ENCODE measurements at regions not wholly inside any gene's neighbourhood (a gene's known extent, or its start where the extent isn't known, plus 50 kb on each side); places are given as distances from the start of the nearest gene placed in this dataset.

GRCh38 chr18:73879766-73880165 lies 267.9 kb downstream of the FBXO15 start:
- no peaks in the 10 kb centered on the region for H3K4me1 ChIP-seq
- no peak for TF ChIP-seq POLR2A (IDR thresholded peaks at IDR 0.05; ENCODE audit: low read depth)
- no peak for TF ChIP-seq CTCF (IDR thresholded peaks at IDR 0.05)
- TF ChIP-seq POLR2AphosphoS5 (IDR thresholded peaks at IDR 0.05) = no peak
- no peak overlapping the region for H3K4me3 ChIP-seq
- H3K9me3 ChIP-seq = no peaks in the 10 kb centered on the region
- no peak for DNase-seq (ENCODE audit: extremely low spot score)
- H3K27me3 ChIP-seq = no peaks in the 10 kb centered on the region
- H3K27ac ChIP-seq (replicated peaks in 1 of 4) = no peak overlapping the region
- 49% methylated on average over 2 of the region's 2 CpGs for WGBS
- intact Hi-C loops (cut with DNase I) = no loop called here
- no peaks in the 10 kb centered on the region for H3K36me3 ChIP-seq

- H3K36me3 ChIP-seq = no peaks in the 10 kb centered on the region
- no peak for TF ChIP-seq CTCF (IDR thresholded peaks at IDR 0.05)
- TF ChIP-seq POLR2A (IDR thresholded peaks at IDR 0.05; ENCODE audit: low read depth) = no peak
- TF ChIP-seq POLR2AphosphoS5 (IDR thresholded peaks at IDR 0.05) = no peak
- no peak for TF ChIP-seq EP300 (IDR thresholded peaks at IDR 0.05)
- intact Hi-C loops (cut with DNase I) = no loop called here
- no peaks in the 10 kb centered on the region for H3K4me1 ChIP-seq
- no peak for DNase-seq (ENCODE audit: extremely low spot score)
- no peak overlapping the region for H3K27ac ChIP-seq (replicated peaks in 1 of 4)
- no peaks in the 10 kb centered on the region for H3K27me3 ChIP-seq
- H3K9me3 ChIP-seq = no peaks in the 10 kb centered on the region
- H3K4me3 ChIP-seq = no peak overlapping the region
- 63% methylated on average over 1 of the region's 1 CpG for WGBS
Measured at GRCh38 chr18:73879328-73879727, 268.3 kb downstream of the FBXO15 start.

DNA sequence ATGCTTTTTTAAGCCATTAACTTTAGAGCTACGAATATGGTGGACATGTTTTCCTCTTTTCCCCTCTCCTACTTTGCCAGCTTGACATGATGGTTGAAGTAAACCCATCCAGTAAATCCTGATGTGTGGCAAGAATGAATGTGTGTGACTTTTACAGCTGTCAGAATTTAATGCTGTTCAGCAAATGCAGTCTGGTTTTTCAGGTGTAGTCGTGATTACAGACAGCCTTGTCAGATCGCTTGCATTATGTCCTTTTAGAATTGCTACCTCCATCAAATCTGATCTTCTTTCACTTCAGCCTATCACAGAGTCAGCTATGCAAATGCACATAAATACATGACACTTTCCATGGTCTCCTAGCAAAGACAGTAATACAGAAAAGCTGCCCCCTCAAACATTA lies 278.5 kb downstream of the FBXO15 start:
- intact Hi-C loops (cut with DNase I) = no loop called here

DNA sequence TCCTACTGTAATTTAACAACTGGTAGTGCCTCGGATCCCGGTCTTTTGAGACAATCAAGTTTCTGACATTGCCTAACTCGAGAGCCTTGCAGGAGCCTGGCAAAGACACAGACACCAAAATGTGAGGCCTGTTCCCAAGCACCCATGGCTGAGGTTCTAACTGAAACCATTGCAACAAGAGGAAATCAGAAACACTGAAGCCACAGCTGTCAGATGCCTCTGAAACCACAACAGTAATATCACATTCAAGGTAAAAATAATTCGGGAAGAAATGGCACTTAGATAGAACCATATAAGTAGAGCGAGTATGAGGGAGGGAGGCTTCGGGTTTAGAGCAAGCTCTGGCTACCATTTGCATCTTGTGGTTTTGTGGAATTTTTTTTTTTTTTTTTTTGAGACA lies 285.9 kb downstream of the FBXO15 start:
- WGBS = 65% methylated on average over 5 of the region's 6 CpGs

More for the DNA sequence above, 278.5 kb downstream of the FBXO15 start:
- TF ChIP-seq EP300 (IDR thresholded peaks at IDR 0.05) (no peak), POLR2AphosphoS5 (IDR thresholded peaks at IDR 0.05) (no peak), POLR2A (IDR thresholded peaks at IDR 0.05; ENCODE audit: low read depth) (no peak), CTCF (IDR thresholded peaks at IDR 0.05) (no peak)
- H3K9me3 ChIP-seq = no peaks in the 10 kb centered on the region
- 79% methylated on average over 3 of the region's 3 CpGs for WGBS
- no peaks in the 10 kb centered on the region for H3K36me3 ChIP-seq
- DNase-seq (ENCODE audit: extremely low spot score) = no peak
- H3K4me3 ChIP-seq = no peak overlapping the region
- no peaks in the 10 kb centered on the region for H3K4me1 ChIP-seq
- peaks cover 0 to 8% (median 0%) of the 10 kb centered on the region in 4 donors for H3K27me3 ChIP-seq
- H3K27ac ChIP-seq (replicated peaks in 1 of 4) = no peak overlapping the region

More for the DNA sequence above, 285.9 kb downstream of the FBXO15 start:
- no peaks in the 10 kb centered on the region for H3K4me1 ChIP-seq
- DNase-seq (ENCODE audit: extremely low spot score) = no peak
- H3K9me3 ChIP-seq = no peaks in the 10 kb centered on the region
- TF ChIP-seq POLR2AphosphoS5 (IDR thresholded peaks at IDR 0.05) = no peak
- no peak for TF ChIP-seq CTCF (IDR thresholded peaks at IDR 0.05)
- TF ChIP-seq EP300 (IDR thresholded peaks at IDR 0.05) = no peak
- TF ChIP-seq POLR2A (IDR thresholded peaks at IDR 0.05; ENCODE audit: low read depth) = no peak
- no peaks in the 10 kb centered on the region for H3K36me3 ChIP-seq
- H3K4me3 ChIP-seq = no peak overlapping the region
- H3K27me3 ChIP-seq = no peaks in the 10 kb centered on the region
- intact Hi-C loops (cut with DNase I) = no loop called here
- no peak overlapping the region for H3K27ac ChIP-seq (replicated peaks in 1 of 4)
